ENCODE measurements at regions not wholly inside any gene's neighbourhood (a gene's known extent, or its start where the extent isn't known, plus 50 kb on each side); places are given as distances from the start of the nearest gene placed in this dataset.

GRCh38 chrX:68892651-68893050 lies 63.8 kb downstream of the EFNB1 start:
- no peak overlapping the region for H3K4me3 ChIP-seq (replicated peaks; ENCODE audit: low read depth, low read length)
- TF ChIP-seq, protein P1, sequence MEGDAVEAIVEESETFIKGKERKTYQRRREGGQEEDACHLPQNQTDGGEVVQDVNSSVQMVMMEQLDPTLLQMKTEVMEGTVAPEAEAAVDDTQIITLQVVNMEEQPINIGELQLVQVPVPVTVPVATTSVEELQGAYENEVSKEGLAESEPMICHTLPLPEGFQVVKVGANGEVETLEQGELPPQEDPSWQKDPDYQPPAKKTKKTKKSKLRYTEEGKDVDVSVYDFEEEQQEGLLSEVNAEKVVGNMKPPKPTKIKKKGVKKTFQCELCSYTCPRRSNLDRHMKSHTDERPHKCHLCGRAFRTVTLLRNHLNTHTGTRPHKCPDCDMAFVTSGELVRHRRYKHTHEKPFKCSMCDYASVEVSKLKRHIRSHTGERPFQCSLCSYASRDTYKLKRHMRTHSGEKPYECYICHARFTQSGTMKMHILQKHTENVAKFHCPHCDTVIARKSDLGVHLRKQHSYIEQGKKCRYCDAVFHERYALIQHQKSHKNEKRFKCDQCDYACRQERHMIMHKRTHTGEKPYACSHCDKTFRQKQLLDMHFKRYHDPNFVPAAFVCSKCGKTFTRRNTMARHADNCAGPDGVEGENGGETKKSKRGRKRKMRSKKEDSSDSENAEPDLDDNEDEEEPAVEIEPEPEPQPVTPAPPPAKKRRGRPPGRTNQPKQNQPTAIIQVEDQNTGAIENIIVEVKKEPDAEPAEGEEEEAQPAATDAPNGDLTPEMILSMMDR (IDR thresholded peaks at IDR 0.05; ENCODE audit: insufficient read depth, low read length, poor library complexity, severe bottlenecking) = no peak
- no peaks in the 10 kb centered on the region; the same call in 1 of the 2 replicates for H3K27me3 ChIP-seq (replicated peaks; ENCODE audit: control insufficient read depth, insufficient read depth, low read length)
- H3K36me3 ChIP-seq (ENCODE audit: control insufficient read depth, insufficient read depth, low read length) = no peaks in the 10 kb centered on the region
- DNase-seq (ENCODE audit: extremely low read depth, insufficient read length) = no peak

DNA sequence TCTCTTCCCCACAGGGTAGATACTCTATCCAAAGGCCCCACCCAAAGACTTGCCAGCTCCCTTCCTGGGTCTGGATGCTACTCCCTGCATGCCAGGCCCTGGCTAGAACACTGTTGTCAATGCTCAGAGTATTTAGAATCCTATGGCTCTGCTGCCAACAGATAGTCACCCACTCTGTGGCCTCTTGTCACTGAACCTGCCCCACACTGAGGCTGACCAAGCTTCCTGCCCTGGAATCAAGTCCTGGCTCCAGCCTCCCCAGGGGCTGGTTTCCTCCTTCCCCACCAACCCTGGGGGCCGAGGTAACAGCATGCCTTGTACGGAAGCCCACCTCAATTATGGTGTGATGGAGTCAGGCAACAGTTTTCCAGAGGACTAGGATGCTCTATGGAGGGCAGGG lies 63.3 kb downstream of the EFNB1 start:
- TF ChIP-seq, protein P1 (IDR thresholded peaks at IDR 0.05; ENCODE audit: insufficient read depth, low read length, poor library complexity, severe bottlenecking) = no peak
- Histone ChIP-seq H3K36me3 (ENCODE audit: control insufficient read depth, insufficient read depth, low read length) (no peaks in the 10 kb centered on the region), H3K4me3 (replicated peaks; ENCODE audit: low read depth, low read length) (no peak overlapping the region), H3K27me3 (replicated peaks; ENCODE audit: control insufficient read depth, insufficient read depth, low read length) (no peaks in the 10 kb centered on the region; the same call in 1 of the 2 replicates)
- no peak for DNase-seq (ENCODE audit: extremely low read depth, insufficient read length)

Measured in GM06990 (cell line).